Heart left ventricle (tissue), 16 donors: ENCODE measurements at regions not wholly inside any gene's neighbourhood (a gene's known extent, or its start where the extent isn't known, plus 50 kb on each side); places are given as distances from the start of the nearest gene placed in this dataset.
A peak's percentile ranks its signal among the peaks of the same experiment; 100 is the strongest.
"Not testable (repeated sequence)": the region's sequence is repeated elsewhere in the genome, so short reads cannot be mapped to it uniquely, and the experiment has no call there.

Experiments
- ATAC-seq, 4 donors: fragments of 200-7000 bp; cut with Tn5 transposase; one replicate each; pipeline ENCODE4 v1.9.1; 2020 to 2022; ENCODE audit warnings: moderate library complexity in 4 of 4, mild to moderate bottlenecking in 3 of 4, moderate number of reproducible peaks in 1 of 4
- DNase-seq, 5 donors: peaks; one replicate each; pipeline ENCODE4 v3.0.0-alpha.2; 2020
- H3K27ac ChIP-seq, 12 donors: fragments of 200-600 bp; sonication (generic) in 4 of 12; one replicate each; pipeline versions ENCODE4 v1.5.0 to v1.8.0; 2016 to 2022; ENCODE audit warnings: mild to moderate bottlenecking in 2 of 12
- H3K27me3 ChIP-seq, 9 donors: fragments of 200-600 bp; sonication (generic) in 2 of 9; one replicate each; pipeline versions ENCODE4 v1.5.1 to v1.8.0; 2016 to 2022; ENCODE audit warnings: mild to moderate bottlenecking in 3 of 9
- H3K36me3 ChIP-seq, 9 donors: fragments of 200-600 bp; sonication (generic) in 2 of 9; one replicate each; pipeline versions ENCODE4 v1.5.0 to v1.8.0; 2018 to 2022; ENCODE audit warnings: mild to moderate bottlenecking in 2 of 9
- H3K4me1 ChIP-seq, 12 donors: fragments of 200-600 bp; sonication (generic) in 4 of 12; one replicate each; pipeline versions ENCODE4 v1.5.0 to v1.8.0; 2016 to 2022; ENCODE audit warnings: mild to moderate bottlenecking in 3 of 12
- H3K4me3 ChIP-seq, 12 donors: fragments of 200-600 bp; sonication (generic) in 4 of 12; one replicate each; pipeline versions ENCODE4 v1.5.0 to v1.8.0; 2017 to 2022; ENCODE audit warnings: mild to moderate bottlenecking in 9 of 12, moderate library complexity in 4 of 12
- H3K9me3 ChIP-seq, 12 donors: fragments of 200-600 bp; sonication (generic) in 4 of 12; one replicate each; pipeline versions ENCODE4 v1.5.0 to v1.8.0; 2016 to 2022; ENCODE audit warnings: mild to moderate bottlenecking in 1 of 12
- CTCF ChIP-seq, 12 donors: fragments of 200-600 bp; sonication (generic) in 4 of 12; IDR thresholded peaks; one replicate each; pipeline versions ENCODE4 v1.5.0 to v1.8.0; 2018 to 2022; ENCODE audit warnings: antibody characterized with exemption in 12 of 12, mild to moderate bottlenecking in 5 of 12
- POLR2A ChIP-seq, 2 donors: fragments of 450-650 bp; IDR thresholded peaks; one replicate each; pipeline ENCODE4 v1.6.1; 2017; ENCODE audit warnings: antibody characterized with exemption in 2 of 2, mild to moderate bottlenecking in 2 of 2, moderate library complexity in 2 of 2
- WGBS, 4 donors: extraction: QIAGEN DNeasy Blood & Tissue Kit in 2 of 4; methylation state at CpG; one replicate each; pipeline versions ENCODE4 v1.1.5 to v1.1.7; 2013 to 2018; 5-methylcytosine and 5-hydroxymethylcytosine counted together
- intact Hi-C, 10 donors: fragments of 100-400 bp; cut with DNase I; formaldehyde crosslinking; loops; one replicate each; pipeline versions ENCODE4 v1.11.1 to v1.14.2; 2022
- donor health status: ischemic (EF 13 %, LVEDD 7.1; RV severe dilation, severe dysfunction).
- donor health status: healthy with polysubstance abuse.
- donor health status: DM: no; HTN: yes; CAD: no.
- donor health status: DM: no; HTN: no; CAD: no.
- donor health status: ischemic (EF 25% LVEDD 6.9; RV normal size, moderate dysfunction).
- donor health status: ischemic (EF 25% LVEDD 5.7; RV mildly dilated, moderate dysfunction).
- donor health status: healthy.
- donor health status: DM: yes; HTN: yes; CAD: no.
- donor health status: ischemic (EF 35%, LVEDD 5.7; RV mildly dilated, moderate dysfunction).
- donor health status: nonischemic (EF 11% LVEDD 7.7; RV severe dilation, severe dysfunction).
- donor health status: DM: yes; HTN: yes; CAD: no.
- donor health status: PGD.
- donor health status: ischemic (EF 29% LVEDD 5.4; RV normal size, mild dysfunction).
- donor health status: nonischemic (EF 23%, LVEDD 6.1; RV moderate dilation, normal function).

- no peaks in the 10 kb centered on the region for H3K9me3 ChIP-seq
- H3K27me3 ChIP-seq: no peaks in the 10 kb centered on the region
- no peak for TF ChIP-seq POLR2A (IDR thresholded peaks at IDR 0.05)
- TF ChIP-seq CTCF (IDR thresholded peaks at IDR 0.05): no peak
- H3K27ac ChIP-seq: no peak overlapping the region
- no peak overlapping the region for H3K4me3 ChIP-seq
- H3K4me1 ChIP-seq: peaks cover 0 to 28% (median 1%) of the 10 kb centered on the region in 12 donors
- ATAC-seq (no peak), DNase-seq (no peak)
- intact Hi-C loops: no loop called here
- no peaks in the 10 kb centered on the region for H3K36me3 ChIP-seq
- 98 to 99% (median 98%) methylated on average over 4 of the region's 4 CpGs for WGBS, 4 donors
Measured at GRCh38 chr11:110347660-110348059, 51.2 kb upstream of the RDX start.

GRCh38 chr11:110349138-110349996 is 53.0 kb upstream of the RDX start:
- intact Hi-C loops: no loop called here
- TF ChIP-seq POLR2A (IDR thresholded peaks at IDR 0.05) (no peak), CTCF (IDR thresholded peaks at IDR 0.05) (no peak)
- Histone ChIP-seq H3K4me3 (no peak overlapping the region), H3K36me3 (no peaks in the 10 kb centered on the region), H3K9me3 (no peaks in the 10 kb centered on the region), H3K4me1 (peaks cover 0 to 28% (median 1%) of the 10 kb centered on the region in 12 donors), H3K27me3 (no peaks in the 10 kb centered on the region), H3K27ac (peak overlapping the region in 3 of 12 donors; percentile 5 to 69 (median 24))
- WGBS, 4 donors: 61 to 77% (median 69%) methylated on average over 7 of the region's 7 CpGs
- DNase-seq: no peak
- ATAC-seq: peak in 1 of 4 donors; percentile 31

GRCh38 chr11:110349997-110350383 is 53.6 kb upstream of the RDX start:
- not testable (repeated sequence) for H3K9me3 ChIP-seq
- peak overlapping the region in 3 of 12 donors; percentile 5 to 69 (median 24) for H3K27ac ChIP-seq
- WGBS, 4 donors: 91 to 98% (median 96%) methylated on average over 5 of the region's 5 CpGs

GRCh38 chr11:110355011-110355744 is 58.8 kb upstream of the RDX start:
- Histone ChIP-seq H3K4me1 (peaks cover 0 to 7% (median 0%) of the 10 kb centered on the region in 12 donors), H3K4me3 (no peak overlapping the region), H3K36me3 (no peaks in the 10 kb centered on the region), H3K9me3 (no peaks in the 10 kb centered on the region), H3K27me3 (no peaks in the 10 kb centered on the region), H3K27ac (no peak overlapping the region)
- TF ChIP-seq CTCF (IDR thresholded peaks at IDR 0.05) (no peak), POLR2A (IDR thresholded peaks at IDR 0.05) (no peak)
- 43 to 48% (median 47%) methylated on average over 7 of the region's 7 CpGs for WGBS, 4 donors
- DNase-seq (no peak), ATAC-seq (peak in 2 of 4 donors; percentile 20 to 49)
- intact Hi-C loops: no loop called here

More at GRCh38 chr11:110349997-110350383, 53.6 kb upstream of the RDX start:
- ATAC-seq, H3K27me3 ChIP-seq, intact Hi-C loops, H3K36me3 ChIP-seq, H3K4me3 ChIP-seq, DNase-seq: not testable (repeated sequence)
- peaks cover 0 to 28% (median 2%) of the 10 kb centered on the region in 12 donors for H3K4me1 ChIP-seq
